K562 (cell line): ENCODE measurements at regions not wholly inside any gene's neighbourhood (a gene's known extent, or its start where the extent isn't known, plus 50 kb on each side); places are given as distances from the start of the nearest gene placed in this dataset.

Experiments
- BRF2 ChIP-seq: IDR thresholded peaks from 3 replicates; pipeline ENCODE4 v1.6.1; 2011; ENCODE audit warnings: borderline replicate concordance, mild to moderate bottlenecking; ENCODE audit not compliant: insufficient read length, insufficient read depth
- NFIX ChIP-seq: fragments of 250-450 bp; sonication (Bioruptor Pico); IDR thresholded peaks from 2 replicates; pipeline ENCODE4 v1.4.0; 2020; ENCODE audit warnings: low read depth, mild to moderate bottlenecking, moderate library complexity
- RBM34 ChIP-seq: fragments of 200-400 bp; formaldehyde crosslinking; IDR thresholded peaks from 2 replicates; pipeline ENCODE4 v1.6.1; 2018; ENCODE audit warnings: low read length, borderline replicate concordance; ENCODE audit not compliant: insufficient read depth
- SAFB ChIP-seq: fragments of 200-400 bp; formaldehyde crosslinking; IDR thresholded peaks from 2 replicates; pipeline ENCODE4 v1.6.1; 2017; ENCODE audit warnings: low read depth, low read length, borderline replicate concordance
- TAF1 ChIP-seq: IDR thresholded peaks from 2 replicates; pipeline ENCODE4 v1.6.1; 2011; ENCODE audit warnings: mild to moderate bottlenecking, low read length, moderate library complexity; ENCODE audit not compliant: insufficient read depth, control insufficient read depth, severe bottlenecking; ENCODE audit errors: extremely low read depth
- ZNF174 ChIP-seq: fragments of 250-450 bp; sonication (Bioruptor Pico); IDR thresholded peaks from 2 replicates; pipeline ENCODE4 v1.4.0; 2020; ENCODE audit warnings: mild to moderate bottlenecking
- ZNF217 ChIP-seq: sonication (generic); formaldehyde crosslinking; IDR thresholded peaks from 2 replicates; pipeline ENCODE4 v1.8.0; 2022; ENCODE audit warnings: mild to moderate bottlenecking, missing genetic modification reagents
- TF ChIP-seq, protein P1 (sequence below): fragments of 250-450 bp; sonication (Bioruptor Pico); IDR thresholded peaks from 2 replicates; pipeline ENCODE4 v1.5.0; 2021; ENCODE audit warnings: mild to moderate bottlenecking, moderate library complexity
- TF ChIP-seq, protein P2 (sequence below): fragments of 450-650 bp; IDR thresholded peaks from 2 replicates; pipeline ENCODE4 v1.6.1; 2017; ENCODE audit warnings: antibody characterized with exemption, mild to moderate bottlenecking
- TF ChIP-seq, protein P3 (sequence below): IDR thresholded peaks from 2 replicates; pipeline ENCODE4 v1.6.1; 2016; ENCODE audit warnings: missing genetic modification characterization, missing compliant biosample characterization

DNA sequence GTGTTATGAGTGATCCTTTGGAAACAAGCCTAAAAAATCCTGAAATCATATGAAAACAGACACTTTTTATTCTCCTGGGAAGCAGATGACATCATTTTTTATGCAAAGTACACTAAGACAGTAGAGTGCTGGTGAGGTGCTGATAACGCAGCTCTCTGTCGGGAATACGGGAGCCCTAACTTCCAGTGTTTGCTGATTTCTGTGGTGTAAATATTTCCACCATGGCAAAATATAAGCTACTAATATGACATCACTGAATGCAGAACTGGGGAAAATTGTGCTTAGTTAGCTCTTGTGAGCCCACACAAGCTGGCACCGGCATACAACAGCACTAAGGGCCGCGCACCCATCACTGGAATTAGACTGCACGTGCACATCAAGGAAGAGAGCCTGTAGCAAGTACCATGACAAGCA is 82.6 kb downstream of the FAM76B start (continued):
- TF ChIP-seq NFIX (CRISPR knock-in tag) (no peak), ZNF217 (no peak), BRF2 (no peak), RBM34 (no peak), TAF1 (no peak), ZNF174 (no peak), SAFB (no peak)
- TF ChIP-seq, protein P1, sequence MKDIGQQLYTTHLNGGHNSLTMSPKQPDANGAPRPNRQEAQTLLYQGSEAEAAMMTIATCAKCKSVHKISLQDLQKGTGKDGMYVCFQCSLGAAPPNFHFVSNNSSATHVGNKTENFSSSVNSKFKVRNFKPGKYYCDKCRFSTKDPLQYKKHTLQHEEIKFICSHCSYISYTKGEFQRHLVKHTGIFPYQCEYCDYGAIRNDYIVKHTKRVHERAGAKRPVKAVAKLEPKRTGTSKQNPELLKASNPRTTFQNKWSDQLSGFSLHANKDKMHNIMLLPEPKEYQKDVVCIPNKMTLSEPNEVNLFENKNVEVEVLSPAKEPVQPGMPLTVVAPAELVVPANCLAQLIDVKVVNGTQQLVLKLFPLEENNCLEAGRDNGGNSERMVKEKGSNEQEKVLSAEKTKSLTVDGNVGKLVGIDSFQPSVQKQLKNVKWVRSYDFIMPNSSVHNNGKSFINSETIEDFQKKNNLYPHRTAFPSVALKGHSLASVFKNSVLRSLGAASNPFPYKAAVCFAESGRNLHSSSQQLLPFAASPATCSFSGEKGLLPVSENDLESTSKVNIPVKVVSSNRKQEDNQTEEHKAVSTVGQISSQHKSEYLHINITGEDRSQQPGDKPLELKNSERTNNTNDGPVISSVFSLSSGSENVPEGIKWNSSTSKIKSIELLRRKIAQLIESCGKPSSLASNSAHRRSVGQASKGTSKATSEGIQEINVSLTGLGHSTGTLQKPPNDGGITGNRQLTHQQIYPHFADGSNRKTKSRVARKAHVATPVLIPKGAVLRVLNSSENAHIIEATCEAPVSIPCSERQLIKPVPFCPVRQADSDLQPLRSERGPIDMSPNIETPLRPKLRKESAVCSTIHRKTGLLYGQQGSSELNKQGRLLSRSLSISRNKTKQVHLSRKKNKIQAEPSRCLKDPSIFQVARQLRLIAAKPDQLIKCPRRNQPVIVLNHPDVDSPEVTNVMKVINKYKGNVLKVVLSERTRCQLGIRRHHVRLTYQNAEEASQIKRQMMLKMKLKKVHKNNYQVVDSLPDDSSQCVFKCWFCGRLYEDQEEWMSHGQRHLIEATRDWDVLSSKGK (CRISPR knock-in tag): no peak
- TF ChIP-seq, protein P2, sequence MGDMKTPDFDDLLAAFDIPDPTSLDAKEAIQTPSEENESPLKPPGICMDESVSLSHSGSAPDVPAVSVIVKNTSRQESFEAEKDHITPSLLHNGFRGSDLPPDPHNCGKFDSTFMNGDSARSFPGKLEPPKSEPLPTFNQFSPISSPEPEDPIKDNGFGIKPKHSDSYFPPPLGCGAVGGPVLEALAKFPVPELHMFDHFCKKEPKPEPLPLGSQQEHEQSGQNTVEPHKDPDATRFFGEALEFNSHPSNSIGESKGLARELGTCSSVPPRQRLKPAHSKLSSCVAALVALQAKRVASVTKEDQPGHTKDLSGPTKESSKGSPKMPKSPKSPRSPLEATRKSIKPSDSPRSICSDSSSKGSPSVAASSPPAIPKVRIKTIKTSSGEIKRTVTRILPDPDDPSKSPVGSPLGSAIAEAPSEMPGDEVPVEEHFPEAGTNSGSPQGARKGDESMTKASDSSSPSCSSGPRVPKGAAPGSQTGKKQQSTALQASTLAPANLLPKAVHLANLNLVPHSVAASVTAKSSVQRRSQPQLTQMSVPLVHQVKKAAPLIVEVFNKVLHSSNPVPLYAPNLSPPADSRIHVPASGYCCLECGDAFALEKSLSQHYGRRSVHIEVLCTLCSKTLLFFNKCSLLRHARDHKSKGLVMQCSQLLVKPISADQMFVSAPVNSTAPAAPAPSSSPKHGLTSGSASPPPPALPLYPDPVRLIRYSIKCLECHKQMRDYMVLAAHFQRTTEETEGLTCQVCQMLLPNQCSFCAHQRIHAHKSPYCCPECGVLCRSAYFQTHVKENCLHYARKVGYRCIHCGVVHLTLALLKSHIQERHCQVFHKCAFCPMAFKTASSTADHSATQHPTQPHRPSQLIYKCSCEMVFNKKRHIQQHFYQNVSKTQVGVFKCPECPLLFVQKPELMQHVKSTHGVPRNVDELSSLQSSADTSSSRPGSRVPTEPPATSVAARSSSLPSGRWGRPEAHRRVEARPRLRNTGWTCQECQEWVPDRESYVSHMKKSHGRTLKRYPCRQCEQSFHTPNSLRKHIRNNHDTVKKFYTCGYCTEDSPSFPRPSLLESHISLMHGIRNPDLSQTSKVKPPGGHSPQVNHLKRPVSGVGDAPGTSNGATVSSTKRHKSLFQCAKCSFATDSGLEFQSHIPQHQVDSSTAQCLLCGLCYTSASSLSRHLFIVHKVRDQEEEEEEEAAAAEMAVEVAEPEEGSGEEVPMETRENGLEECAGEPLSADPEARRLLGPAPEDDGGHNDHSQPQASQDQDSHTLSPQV: peak; percentile 64; the same call in 1 of the 2 replicates
- TF ChIP-seq, protein P3, sequence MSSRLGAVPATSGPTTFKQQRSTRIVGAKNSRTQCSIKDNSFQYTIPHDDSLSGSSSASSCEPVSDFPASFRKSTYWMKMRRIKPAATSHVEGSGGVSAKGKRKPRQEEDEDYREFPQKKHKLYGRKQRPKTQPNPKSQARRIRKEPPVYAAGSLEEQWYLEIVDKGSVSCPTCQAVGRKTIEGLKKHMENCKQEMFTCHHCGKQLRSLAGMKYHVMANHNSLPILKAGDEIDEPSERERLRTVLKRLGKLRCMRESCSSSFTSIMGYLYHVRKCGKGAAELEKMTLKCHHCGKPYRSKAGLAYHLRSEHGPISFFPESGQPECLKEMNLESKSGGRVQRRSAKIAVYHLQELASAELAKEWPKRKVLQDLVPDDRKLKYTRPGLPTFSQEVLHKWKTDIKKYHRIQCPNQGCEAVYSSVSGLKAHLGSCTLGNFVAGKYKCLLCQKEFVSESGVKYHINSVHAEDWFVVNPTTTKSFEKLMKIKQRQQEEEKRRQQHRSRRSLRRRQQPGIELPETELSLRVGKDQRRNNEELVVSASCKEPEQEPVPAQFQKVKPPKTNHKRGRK (tag): no peak
